GM19240 (cell line): ENCODE measurements at regions not wholly inside any gene's neighbourhood (a gene's known extent, or its start where the extent isn't known, plus 50 kb on each side); places are given as distances from the start of the nearest gene placed in this dataset.

Experiments
- DNase-seq: peaks from one replicate; pipeline ENCODE4 v3.0.0; 2011; ENCODE audit warnings: low spot score; ENCODE audit not compliant: insufficient read length

DNA sequence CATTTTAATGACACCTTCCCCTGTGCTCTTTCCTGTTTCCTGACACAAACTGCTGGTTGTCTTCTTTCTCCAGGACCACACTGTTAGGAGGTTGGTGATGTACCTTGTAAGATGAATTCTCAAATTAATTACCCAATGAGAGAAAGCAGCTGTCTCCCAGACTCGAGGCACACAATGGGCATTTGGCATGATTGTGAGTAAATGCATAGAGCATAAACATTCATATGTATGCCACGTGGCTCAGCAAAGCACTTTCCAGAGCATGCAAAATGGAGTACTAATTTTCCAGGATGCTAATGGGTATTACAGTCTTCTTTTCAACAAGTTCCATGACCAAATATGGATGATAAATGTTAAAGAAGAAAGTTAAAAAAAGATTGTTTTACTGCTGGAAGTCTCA is 235.2 kb upstream of the KLHL29 start:
- no peak for DNase-seq

DNA sequence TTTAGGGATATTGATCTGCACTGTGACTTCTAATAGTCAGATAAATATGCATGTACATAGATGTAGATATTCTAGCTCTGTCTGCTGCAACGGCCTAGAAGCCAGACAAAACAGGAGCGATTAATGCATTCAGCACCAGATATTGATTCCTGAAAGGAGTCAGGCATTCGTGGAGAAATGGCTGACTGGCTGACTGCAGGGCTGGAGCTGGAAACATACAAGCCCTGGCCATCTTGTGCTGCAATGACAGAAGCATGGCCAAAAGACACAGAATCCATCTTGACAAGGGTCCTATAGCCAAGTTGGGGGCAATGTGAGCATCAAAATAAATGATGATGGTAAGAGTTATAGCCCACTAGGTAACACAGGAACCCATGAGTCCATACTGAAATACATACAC is 231.5 kb upstream of the KLHL29 start:
- no peak for DNase-seq

DNA sequence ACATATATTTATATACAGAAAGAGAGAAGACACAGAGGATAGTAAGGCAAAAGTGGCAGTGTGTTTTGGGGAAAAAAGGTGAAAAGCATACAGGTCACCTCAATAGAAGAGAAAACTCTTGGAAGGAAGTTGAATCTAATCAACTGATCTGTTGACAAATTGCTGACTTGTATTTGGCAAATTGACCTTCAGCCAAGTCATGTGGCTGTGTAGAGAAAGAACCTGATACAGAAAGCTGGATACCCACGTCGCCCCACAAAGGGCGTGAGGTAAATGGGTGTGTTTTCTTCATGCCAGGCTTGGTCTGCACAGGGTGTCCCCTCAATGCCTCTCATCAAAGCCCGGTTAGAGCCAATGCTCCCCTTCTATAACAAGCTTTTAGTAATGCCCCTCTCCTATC is 230.0 kb upstream of the KLHL29 start:
- DNase-seq, result no peak

DNA sequence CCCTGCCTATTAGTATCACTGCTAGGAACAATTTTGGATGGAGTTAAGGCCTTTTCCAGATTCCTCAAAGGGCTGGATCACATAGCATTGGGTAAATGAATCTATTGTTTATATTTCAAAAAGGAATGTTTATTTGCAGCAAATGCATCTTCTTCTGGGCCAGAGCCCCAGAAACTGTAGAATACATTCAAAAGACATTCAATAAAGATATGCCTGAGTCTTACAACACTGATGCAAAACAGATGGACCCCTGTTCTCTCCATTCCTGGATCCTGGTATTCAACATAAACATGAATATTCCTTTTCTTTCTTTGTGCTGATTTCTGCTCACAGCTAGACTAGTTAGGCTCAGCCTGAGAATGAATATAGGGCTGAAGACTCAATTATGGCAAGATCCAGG is 227.2 kb upstream of the KLHL29 start:
- no peak for DNase-seq

DNA sequence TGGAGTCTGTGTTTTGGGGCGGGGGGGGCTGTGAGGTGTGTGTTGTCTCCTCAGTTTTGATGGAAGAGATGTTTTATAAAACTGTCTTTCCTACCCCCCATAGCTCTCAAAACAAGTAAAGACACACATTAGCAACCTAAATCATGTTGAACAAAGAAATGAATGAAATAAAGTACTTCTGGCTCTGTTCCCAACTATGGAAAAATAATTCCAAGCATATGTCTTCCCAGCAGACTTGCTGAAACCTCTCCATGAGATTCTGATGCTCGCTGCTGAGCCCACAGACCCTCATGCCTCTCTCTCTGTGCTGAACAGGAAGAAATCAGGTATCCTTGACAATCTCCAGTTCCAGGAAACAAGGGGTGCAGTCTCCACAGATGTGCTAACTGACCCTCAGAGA is 226.7 kb upstream of the KLHL29 start:
- DNase-seq, result no peak

DNA sequence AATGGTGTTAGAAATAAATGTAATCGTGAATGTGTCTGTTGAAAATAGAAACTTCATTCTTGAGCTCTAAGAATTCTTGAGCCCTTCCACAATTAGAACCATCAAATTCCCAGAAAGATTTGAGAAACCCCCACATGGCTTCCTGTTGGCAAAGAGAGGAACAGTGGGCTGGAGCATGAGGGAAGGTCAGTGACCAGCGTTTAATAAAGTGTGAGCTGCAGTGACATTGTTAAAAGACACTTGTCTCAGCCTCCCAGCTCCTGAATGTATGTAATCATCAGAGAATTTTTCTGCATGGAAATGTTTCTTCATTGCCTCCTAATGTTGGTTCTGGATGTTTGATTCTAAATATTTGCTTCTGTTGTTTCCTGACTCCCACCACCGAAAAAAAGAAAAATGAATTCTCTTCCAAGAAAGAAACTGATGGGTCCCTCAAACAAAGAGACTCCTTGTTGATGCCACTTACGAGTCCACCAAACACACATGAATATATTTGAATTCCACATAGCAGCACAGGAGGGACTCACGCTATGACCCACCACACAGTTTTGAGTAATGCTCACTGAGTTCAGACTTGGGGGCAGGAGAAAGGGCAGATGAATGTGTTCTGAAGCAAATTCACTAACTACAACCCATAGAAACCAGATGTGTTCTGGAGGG is 225.1 kb upstream of the KLHL29 start:
- no peak for DNase-seq

DNA sequence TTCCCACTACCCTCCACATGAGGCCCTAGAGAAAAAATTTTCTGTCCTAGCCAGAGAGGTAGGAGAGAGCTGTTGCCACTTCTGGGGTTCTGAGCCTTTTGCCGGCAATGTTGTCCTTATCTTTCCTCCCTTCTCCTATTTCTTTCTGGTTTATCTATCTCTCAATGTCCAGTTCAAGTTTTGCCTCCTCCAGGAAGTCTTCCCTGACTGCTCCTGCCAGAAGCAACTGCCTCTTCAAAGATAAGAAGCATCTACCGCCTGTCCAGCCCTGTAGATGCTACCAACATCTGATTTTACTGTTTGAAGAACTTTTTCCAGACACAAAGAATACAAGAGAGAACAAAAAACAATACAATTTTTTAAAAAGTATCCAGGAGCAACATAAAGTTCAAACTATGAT is 220.8 kb upstream of the KLHL29 start:
- no peak for DNase-seq

DNA sequence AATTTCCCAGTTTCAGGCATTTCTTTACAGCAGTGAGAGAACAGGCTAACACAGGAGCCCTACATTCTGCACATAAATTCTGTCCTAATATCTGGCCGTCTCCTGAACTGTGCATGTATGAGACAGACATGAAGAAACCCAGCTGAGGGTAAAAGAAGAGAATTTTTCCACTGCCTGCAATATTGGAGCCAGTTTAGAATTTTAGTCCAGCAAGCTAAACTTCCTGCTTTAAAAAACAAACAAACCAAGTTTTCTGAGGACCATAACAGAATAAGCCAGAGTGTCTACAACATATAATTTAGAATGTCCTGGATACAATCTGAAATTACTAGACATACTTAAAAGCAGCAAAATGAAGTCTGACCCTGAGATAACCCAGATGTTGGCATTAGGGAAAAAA is 215.1 kb upstream of the KLHL29 start:
- DNase-seq, result no peak

DNA sequence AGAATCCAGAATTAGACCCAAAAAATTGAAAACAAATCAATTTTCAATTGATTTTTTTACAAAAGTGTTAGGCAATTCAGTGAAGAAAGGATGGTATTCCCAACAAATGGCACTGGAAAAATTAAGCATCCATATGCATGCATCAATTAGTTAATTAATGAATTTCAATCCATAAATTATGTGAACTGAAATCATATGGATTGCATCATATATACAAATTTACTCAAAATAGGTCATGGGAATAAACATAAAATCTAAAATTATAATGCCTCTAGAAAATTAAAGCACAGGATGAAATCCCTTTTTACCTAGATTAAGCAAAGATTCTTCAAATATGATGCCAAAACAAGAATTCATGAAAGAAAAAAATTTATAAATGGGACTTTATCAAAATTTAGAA is 213.9 kb upstream of the KLHL29 start:
- DNase-seq, result no peak

DNA sequence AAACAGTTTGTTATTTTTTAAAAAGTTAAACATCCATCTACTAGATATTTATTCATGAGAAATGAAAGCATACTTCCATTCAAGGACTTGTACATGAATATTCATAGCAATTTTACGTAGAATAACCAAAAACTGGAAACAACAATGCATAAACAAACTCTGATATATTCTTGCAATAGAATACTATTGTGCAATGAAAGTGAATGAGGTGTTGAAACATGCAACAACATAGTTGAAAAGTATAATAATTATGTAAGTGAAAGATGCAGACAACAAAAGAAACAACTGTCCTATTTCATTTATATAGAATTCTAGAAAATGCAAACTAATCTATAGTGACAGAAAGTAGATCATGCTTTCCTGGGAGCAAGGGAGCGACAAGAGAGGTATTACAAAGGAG is 206.6 kb upstream of the KLHL29 start:
- DNase-seq, result no peak

DNA sequence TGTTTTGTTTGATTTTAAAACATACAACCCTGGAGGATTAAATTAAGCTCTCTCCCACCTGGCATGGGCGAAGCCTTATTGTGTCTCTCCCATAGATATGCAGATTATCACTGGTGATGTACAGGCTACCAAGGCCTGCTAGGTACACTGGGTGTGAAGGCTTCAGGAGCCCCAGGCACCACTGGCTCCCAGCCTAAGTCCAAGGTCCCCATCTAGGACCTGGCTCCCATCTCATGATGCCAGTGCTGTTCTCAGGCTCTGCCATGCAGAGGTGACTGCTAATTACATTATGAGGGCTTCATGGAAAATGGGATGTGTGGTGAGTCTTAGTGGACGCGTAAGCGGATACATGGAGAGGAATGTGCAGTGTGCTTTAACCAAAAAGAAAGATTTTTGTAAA is 201.2 kb upstream of the KLHL29 start:
- no peak for DNase-seq

DNA sequence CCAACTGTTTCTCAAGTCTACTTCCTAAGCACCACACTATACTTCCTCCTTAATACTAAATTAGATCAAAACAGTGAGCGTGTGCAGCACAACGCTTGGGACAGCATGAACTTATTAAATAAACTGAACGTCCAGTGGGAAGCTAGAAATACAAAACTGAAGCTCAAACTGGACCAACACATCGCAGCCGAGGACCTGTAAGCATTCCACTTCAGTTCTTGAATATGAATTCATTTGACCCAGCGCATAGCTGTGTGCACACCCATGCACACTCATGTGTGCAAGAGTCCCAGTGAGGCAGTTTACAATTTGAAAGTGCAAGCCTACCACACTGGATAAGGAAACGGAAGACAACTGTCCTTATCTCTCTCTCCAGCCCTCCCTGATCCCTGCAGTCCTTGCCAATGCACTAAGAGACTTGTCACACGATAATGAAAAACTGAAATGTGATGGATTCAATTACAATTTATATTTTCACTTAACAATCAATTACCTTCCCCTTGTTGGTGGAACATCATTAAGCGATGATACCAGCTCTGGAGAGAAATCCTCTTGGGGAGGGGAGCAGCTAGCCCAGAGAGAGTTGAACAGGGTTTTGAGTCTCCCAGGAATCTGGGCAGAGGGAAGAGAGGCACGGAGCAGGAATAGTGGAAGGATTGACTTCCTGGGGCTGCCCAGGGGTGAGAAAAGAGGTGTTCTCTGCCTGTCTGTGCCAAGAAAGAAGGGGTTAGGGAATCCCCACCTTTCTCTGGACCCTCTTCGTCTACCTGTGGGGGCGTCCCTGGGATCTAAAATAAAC is 186.5 kb upstream of the KLHL29 start:
- DNase-seq, result no peak

DNA sequence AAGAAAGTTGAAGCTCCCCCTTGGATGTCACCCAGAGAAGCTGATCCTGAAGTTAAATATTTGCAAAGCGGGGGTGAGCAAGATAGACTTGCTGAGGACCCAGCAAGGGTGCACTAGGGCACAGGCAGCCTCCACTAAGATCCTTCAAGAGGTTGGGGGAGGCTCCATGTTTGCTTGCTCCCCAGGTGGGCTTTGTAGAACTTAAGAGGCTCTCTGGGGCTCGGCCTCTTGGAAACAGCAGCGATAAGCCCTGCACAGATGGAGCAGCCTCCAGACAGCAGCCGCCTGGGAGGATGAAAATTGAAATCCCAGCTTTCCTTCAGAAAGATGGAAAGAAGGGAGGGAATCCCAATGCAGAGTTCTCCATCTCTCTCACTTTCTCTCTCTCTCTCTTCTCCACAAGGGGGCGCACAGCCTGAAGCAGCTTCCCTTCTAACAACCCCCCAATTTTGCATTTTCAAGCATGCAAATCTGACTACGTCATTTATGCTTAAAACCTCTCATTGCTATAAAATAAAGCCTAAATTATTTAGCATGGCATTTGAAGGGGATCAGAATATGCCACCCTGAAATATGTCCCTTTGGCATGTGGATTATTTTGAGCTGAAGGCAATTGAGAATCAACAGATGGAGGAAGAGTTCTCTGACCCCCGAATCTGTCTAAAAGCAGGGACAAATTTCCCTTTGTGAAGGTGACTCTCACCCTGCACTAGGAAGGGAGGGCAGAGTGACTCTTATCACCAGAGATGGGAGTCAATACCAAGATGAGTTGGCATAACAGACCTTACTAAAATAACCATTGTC is 185.7 kb upstream of the KLHL29 start:
- no peak for DNase-seq

DNA sequence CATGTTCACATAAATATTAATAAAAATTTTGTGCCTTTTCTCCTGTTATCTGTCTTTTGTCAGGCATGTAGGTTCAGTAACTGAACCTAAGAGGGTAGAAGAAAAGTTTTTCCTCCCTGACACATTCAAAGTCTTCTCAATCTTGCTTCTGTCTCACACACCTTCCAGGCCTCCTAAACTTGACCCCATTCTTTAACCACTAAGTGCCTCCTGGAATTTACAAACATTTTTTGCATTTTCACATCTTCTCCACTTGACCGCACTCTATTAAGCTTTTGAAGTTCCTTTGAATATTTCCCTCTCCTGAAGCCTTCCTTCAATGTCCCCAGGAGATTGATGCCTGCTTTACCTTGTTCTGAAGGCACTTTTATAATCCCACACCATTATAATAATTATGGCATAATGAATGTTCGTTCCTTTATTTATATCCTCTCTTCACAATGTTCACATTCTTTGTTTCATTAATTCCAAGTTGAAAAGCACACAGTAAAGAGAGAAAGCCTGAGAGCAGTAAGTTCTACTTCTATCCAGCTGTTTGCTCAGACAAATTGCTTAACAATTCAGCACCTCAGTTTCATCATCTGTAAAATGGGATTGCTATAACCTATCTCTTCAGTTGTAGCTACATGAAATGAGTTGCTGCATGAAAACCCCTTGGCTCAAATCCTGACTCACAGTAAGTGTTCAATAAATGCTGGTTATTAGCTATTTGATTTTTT is 184.8 kb upstream of the KLHL29 start:
- DNase-seq, result no peak

DNA sequence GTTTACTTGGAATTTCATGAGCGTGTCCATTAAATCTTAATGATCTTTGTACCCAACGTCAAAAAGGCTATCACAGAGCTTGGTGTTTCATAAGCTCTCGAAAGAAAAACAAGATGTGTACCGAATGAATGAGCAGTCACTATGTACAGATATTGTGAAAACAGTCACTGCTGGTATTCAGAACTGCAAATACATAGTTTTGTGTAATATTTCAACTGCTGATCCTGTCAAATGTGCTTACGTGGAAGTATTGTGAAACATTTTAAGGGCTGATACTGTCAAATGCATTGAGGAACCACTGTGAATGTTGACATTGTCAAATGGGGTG is 184.2 kb upstream of the KLHL29 start:
- no peak for DNase-seq

DNA sequence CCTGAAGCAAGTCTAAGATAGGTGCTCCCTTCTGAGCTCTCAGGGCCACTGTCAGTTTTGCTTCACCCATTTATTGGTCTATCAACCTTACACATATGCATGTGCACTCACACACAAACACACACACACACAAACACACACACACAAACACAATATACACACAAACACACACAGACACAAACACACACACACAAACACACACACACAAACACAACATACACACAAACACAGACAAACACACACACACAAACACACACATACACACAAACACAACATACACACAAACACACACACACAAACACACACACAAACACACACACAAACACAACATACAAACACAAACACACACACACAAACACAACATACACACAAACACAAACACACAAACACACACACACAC is 181.6 kb upstream of the KLHL29 start:
- DNase-seq, result no peak

DNA sequence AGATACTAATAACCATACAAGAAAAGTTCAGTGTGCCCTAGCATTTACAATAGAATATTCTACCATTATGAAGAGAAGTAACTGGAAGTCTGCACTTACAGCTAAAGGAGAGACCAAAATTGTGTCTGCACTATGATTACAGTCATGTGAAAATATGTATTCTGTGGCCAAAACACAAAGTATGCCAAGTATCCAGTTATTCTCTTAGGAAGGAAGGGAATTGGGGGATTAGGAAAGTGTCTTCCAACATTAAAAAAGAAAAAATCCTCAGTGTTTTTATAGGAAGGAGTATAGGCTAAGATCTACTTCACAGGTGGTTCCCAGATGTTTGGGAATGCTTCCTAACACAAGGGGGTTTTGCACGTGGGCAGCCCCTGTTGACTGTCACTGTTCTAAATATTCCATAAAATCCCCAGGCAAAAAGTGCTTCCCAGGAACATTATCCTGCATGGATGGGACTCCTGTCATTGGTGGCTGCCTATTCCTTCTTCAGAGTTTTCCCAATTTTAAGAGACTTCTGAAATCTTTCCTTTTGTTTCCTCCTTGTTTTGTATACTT is 180.2 kb upstream of the KLHL29 start:
- DNase-seq, result no peak

DNA sequence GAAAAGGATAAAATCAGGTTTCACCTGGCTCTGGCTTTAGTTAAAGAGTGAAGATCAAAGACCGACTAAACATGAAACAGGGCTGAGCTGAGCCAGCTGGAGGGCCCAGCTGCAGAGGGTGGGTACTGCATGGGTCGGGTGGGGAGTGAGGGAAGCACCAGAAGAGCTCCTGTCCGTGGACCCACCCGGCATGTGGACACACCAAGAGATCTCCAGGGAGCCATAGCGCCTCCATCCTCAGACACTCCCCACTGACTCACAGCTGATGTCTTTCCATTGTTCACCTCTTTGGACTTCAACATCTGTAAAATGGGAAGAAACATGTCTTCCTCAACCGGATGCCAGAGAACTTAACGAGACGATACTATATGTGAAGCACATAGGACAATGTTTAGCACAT is 178.3 kb upstream of the KLHL29 start:
- no peak for DNase-seq

DNA sequence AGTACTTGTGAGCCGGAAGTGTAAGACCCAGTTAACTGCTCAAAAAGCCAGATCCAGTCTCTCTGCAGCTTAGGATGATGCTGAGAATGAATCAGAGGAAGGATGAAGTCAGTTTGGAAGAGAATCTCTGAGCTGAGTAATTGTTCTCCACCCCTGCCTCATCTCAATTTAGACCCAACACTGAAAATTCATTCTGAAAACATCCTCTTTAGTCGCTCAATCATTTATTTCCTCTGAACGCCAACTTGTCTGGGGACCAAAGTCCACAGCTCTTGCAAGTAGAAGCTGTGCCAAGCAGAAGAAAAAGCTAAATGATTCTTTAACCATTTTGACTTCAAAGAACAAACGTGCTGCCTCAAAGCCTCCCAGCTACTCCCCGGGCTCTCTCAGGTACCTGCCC is 177.1 kb upstream of the KLHL29 start:
- DNase-seq, result no peak

DNA sequence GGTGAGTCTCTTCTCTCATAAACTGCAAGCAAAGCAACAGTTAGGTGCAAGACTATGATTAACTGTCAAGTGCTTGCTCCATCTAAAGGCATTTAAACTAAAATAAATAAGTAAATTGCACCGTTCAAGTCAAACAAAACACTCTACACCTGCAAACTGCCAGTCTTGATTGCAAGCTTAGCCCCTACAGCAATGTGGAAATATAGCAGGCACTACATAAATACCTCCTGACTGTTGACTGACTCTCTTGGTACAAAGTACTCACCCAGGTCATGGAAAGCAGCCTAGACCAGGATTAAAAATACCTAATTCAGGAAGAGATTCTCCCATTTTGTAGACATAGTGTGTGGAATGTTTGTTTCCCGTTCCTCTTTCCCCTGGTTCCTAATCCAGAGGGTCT is 176.6 kb upstream of the KLHL29 start:
- no peak for DNase-seq

DNA sequence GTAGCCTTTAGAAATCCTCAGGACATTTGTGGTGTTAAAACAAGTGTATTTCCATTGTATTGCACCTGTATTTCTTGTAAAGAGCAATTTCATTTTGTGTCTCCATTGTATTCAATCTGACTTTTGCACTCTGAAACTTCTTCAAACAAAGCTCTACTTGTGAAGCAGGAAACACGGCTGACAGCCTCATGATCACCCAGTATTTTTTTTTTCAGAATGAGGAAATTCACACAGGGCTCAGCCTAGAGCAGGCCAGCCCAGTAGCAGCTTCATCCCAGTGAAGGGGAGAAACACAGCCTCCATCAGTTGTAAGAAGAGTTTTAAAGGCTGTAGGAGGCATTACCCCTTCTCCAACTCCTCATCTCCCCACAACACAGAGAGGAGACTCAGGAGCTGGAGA is 175.9 kb upstream of the KLHL29 start:
- DNase-seq, result no peak
